Astrocyte (in vitro differentiated cells and primary cell): ENCODE measurements at regions not wholly inside any gene's neighbourhood (a gene's known extent, or its start where the extent isn't known, plus 50 kb on each side); places are given as distances from the start of the nearest gene placed in this dataset.

ENCODE experiments used
- DNase-seq: peaks from one replicate; pipeline ENCODE4 v3.0.0-alpha.2; 2010; ENCODE audit warnings: low read depth
- FAIRE-seq: peaks from 2 replicates; lab custom pipeline; 2011; peaks lifted over from hg19 to GRCh38; lab: Jason Lieb, UNC
- H2AFZ ChIP-seq: 2 replicates; pipeline ENCODE4 v1.6.0; 2012; ENCODE audit warnings: low read depth, low read length, inconsistent platforms
- H3K27ac ChIP-seq: 2 replicates; pipeline ENCODE4 v1.5.1; 2011; ENCODE audit warnings: low read depth, low read length, inconsistent platforms
- H3K27me3 ChIP-seq: 2 replicates; pipeline ENCODE4 v1.6.0; 2011; ENCODE audit warnings: low read length, inconsistent platforms; ENCODE audit not compliant: insufficient read depth
- H3K36me3 ChIP-seq: 2 replicates; pipeline ENCODE4 v1.5.1; 2011; ENCODE audit warnings: low read length, inconsistent platforms; ENCODE audit not compliant: insufficient read depth
- H3K4me1 ChIP-seq: 2 replicates; pipeline ENCODE4 v1.5.1; 2011; ENCODE audit warnings: low read length, inconsistent platforms; ENCODE audit not compliant: insufficient read depth
- H3K4me2 ChIP-seq: 2 replicates; pipeline ENCODE4 v1.6.0; 2012; ENCODE audit warnings: low read length, inconsistent platforms
- H3K4me3 ChIP-seq: 2 replicates; pipeline ENCODE4 v1.5.1; 2011; ENCODE audit warnings: low read depth, mild to moderate bottlenecking, low read length, inconsistent platforms; ENCODE audit not compliant: insufficient read depth
- H3K79me2 ChIP-seq: 2 replicates; pipeline ENCODE4 v1.6.0; 2012; ENCODE audit warnings: mild to moderate bottlenecking, low read length, inconsistent platforms; ENCODE audit not compliant: insufficient read depth
- H3K9ac ChIP-seq: 2 replicates; pipeline ENCODE4 v1.6.0; 2012; ENCODE audit warnings: mild to moderate bottlenecking, low read length, inconsistent platforms
- H3K9me3 ChIP-seq: 2 replicates; pipeline ENCODE4 v1.5.1; 2012; ENCODE audit warnings: low read depth, mild to moderate bottlenecking, low read length, inconsistent platforms; ENCODE audit not compliant: insufficient read depth
- H4K20me1 ChIP-seq: 2 replicates; pipeline ENCODE4 v1.6.0; 2012; ENCODE audit warnings: low read length, inconsistent platforms; ENCODE audit not compliant: insufficient read depth
- H3K27ac Mint-ChIP-seq: one replicate; pipeline ENCODE4 v1.8.0; 2021; ENCODE audit warnings: mild to moderate bottlenecking, mixed read lengths; ENCODE audit not compliant: unreplicated experiment
- H3K27me3 Mint-ChIP-seq: one replicate; pipeline ENCODE4 v1.8.0; 2021; ENCODE audit warnings: low read depth, mixed read lengths; ENCODE audit not compliant: unreplicated experiment
- H3K36me3 Mint-ChIP-seq: one replicate; pipeline ENCODE4 v1.8.0; 2021; ENCODE audit warnings: low read depth, mixed read lengths; ENCODE audit not compliant: unreplicated experiment
- H3K4me1 Mint-ChIP-seq: one replicate; pipeline ENCODE4 v1.8.0; 2021; ENCODE audit warnings: low read depth, mixed read lengths; ENCODE audit not compliant: unreplicated experiment
- H3K4me3 Mint-ChIP-seq: one replicate; pipeline ENCODE4 v1.8.0; 2021; ENCODE audit warnings: mild to moderate bottlenecking, moderate library complexity, mixed read lengths; ENCODE audit not compliant: unreplicated experiment
- H3K9me3 Mint-ChIP-seq: one replicate; pipeline ENCODE4 v1.8.0; 2021; ENCODE audit warnings: mild to moderate bottlenecking, mixed read lengths; ENCODE audit not compliant: unreplicated experiment
- EZH2 ChIP-seq: IDR thresholded peaks from 2 replicates; pipeline ENCODE4 v1.6.1; 2012; ENCODE audit warnings: mild to moderate bottlenecking, low read length, inconsistent platforms; ENCODE audit not compliant: insufficient read depth
- TF ChIP-seq, protein P1 (sequence below): IDR thresholded peaks from 2 replicates; pipeline ENCODE4 v1.5.1; 2011; ENCODE audit warnings: low read depth, mild to moderate bottlenecking, inconsistent platforms, low read length, moderate library complexity; ENCODE audit not compliant: insufficient read depth

DNA sequence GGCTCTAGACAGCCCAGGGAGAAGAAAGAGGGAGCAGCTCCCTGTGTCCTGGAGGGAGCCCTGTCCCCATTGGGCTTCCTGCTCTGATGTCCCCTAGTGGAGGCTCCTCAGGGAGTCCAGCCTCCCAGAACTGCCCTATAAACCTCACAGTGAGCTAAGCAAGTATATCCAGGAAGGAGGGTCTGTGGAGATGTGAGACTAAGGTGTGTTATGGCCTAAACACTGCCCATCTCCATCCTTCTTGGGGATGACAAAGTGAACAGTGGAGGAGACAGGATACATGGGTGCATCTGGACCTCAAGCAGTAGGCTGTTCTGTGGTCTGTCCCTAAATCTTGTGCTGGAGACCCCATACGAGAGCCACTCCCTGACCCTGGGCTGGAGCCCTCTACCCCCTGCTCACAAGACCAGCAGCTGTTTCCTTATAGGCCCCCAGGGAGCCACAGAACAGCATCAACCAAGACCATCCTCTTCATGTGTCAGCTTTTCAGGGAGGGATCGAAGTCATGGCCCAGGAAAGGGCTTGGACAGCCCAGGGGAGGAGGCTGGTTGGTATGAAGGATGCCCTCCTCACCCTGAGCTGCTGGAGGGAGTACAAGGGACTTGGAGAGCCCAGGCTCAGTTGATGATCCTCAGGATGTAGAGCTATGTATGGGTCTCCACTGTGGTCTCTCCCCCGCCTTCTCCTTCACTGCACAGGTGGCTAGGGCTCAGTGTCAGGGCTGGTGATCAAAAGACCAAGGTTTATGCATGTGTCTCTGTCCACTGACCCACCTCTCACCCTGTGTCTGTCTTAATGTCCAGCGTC lies 49.7 kb upstream of the TOP3B start:
- Mint-ChIP-seq H3K27me3 (peaks cover 39% of the 10 kb centered on the region), H3K9me3 (no peaks in the 10 kb centered on the region), H3K36me3 (no peaks in the 10 kb centered on the region), H3K4me3 (no peak overlapping the region), H3K4me1 (no peaks in the 10 kb centered on the region), H3K27ac (no peak overlapping the region)
- Histone ChIP-seq H3K27me3 (peaks cover 8% of the 10 kb centered on the region), H2AFZ (no peak overlapping the region), H3K4me3 (no peak overlapping the region), H3K36me3 (no peaks in the 10 kb centered on the region), H3K79me2 (no peaks in the 10 kb centered on the region), H3K27ac (no peak overlapping the region), H3K9ac (no peak overlapping the region), H3K4me2 (no peak overlapping the region), H3K4me1 (no peaks in the 10 kb centered on the region), H3K9me3 (no peaks in the 10 kb centered on the region), H4K20me1 (no peaks in the 10 kb centered on the region)
- FAIRE-seq: no peak
- TF ChIP-seq, protein P1, sequence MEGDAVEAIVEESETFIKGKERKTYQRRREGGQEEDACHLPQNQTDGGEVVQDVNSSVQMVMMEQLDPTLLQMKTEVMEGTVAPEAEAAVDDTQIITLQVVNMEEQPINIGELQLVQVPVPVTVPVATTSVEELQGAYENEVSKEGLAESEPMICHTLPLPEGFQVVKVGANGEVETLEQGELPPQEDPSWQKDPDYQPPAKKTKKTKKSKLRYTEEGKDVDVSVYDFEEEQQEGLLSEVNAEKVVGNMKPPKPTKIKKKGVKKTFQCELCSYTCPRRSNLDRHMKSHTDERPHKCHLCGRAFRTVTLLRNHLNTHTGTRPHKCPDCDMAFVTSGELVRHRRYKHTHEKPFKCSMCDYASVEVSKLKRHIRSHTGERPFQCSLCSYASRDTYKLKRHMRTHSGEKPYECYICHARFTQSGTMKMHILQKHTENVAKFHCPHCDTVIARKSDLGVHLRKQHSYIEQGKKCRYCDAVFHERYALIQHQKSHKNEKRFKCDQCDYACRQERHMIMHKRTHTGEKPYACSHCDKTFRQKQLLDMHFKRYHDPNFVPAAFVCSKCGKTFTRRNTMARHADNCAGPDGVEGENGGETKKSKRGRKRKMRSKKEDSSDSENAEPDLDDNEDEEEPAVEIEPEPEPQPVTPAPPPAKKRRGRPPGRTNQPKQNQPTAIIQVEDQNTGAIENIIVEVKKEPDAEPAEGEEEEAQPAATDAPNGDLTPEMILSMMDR: no peak
- TF ChIP-seq EZH2: no peak
- DNase-seq: no peak
